ENCODE measurements at regions not wholly inside any gene's neighbourhood (a gene's known extent, or its start where the extent isn't known, plus 50 kb on each side); places are given as distances from the start of the nearest gene placed in this dataset.

GRCh38 chr14:98138666-98139065, 1133.3 kb downstream of the BCL11B start:
- Histone ChIP-seq H3K27ac (no peak overlapping the region), H3K4me3 (no peak overlapping the region), H3K36me3 (no peaks in the 10 kb centered on the region), H3K27me3 (peaks cover 3% of the 10 kb centered on the region), H3K9me3 (no peaks in the 10 kb centered on the region), H3K9ac (ENCODE audit: low read depth in 2 of 2, low read length in 2 of 2) (no peak overlapping the region), H3K4me1 (no peaks in the 10 kb centered on the region)
- DNase-seq = peak; percentile 50
- TF ChIP-seq CTCF (IDR thresholded peaks at IDR 0.05) = peak; percentile 50
- intact Hi-C loops (cut with DNase I) = loop anchor here (2.0 kb wide), 1 partner anchor 1128 kb away; no protein-coding TSS in a partner anchor

- DNase-seq = no peak
- H3K9ac ChIP-seq (ENCODE audit: low read depth in 2 of 2, low read length in 2 of 2) = no peak overlapping the region
- H3K27ac ChIP-seq = no peak overlapping the region
- H3K4me1 ChIP-seq = no peaks in the 10 kb centered on the region
- TF ChIP-seq CTCF (IDR thresholded peaks at IDR 0.05) = no peak
- intact Hi-C loops (cut with DNase I) = no loop called here
- no peaks in the 10 kb centered on the region for H3K36me3 ChIP-seq
- H3K27me3 ChIP-seq = peaks cover 3% of the 10 kb centered on the region
- no peaks in the 10 kb centered on the region for H3K9me3 ChIP-seq
- H3K4me3 ChIP-seq = no peak overlapping the region
Observed at GRCh38 chr14:98140862-98141530, 1131.0 kb downstream of the BCL11B start.

GRCh38 chr14:98143566-98143965, 1128.4 kb downstream of the BCL11B start:
- intact Hi-C loops (cut with DNase I) = no loop called here
- H3K36me3 ChIP-seq = no peaks in the 10 kb centered on the region
- no peak overlapping the region for H3K9ac ChIP-seq (ENCODE audit: low read depth in 2 of 2, low read length in 2 of 2)
- no peak for DNase-seq
- H3K9me3 ChIP-seq = no peaks in the 10 kb centered on the region
- H3K4me1 ChIP-seq = no peaks in the 10 kb centered on the region
- TF ChIP-seq CTCF (IDR thresholded peaks at IDR 0.05) = no peak
- no peaks in the 10 kb centered on the region for H3K27me3 ChIP-seq
- no peak overlapping the region for H3K27ac ChIP-seq
- H3K4me3 ChIP-seq = no peak overlapping the region

- intact Hi-C loops (cut with DNase I) = no loop called here
Observed at GRCh38 chr14:98144964-98145363, 1127.0 kb downstream of the BCL11B start.

GRCh38 chr14:98146416-98146815, 1125.6 kb downstream of the BCL11B start:
- Histone ChIP-seq H3K36me3 (no peaks in the 10 kb centered on the region), H3K4me1 (no peaks in the 10 kb centered on the region), H3K27me3 (no peaks in the 10 kb centered on the region), H3K4me3 (no peak overlapping the region), H3K9me3 (no peaks in the 10 kb centered on the region), H3K27ac (no peak overlapping the region), H3K9ac (ENCODE audit: low read depth in 2 of 2, low read length in 2 of 2) (no peak overlapping the region)
- DNase-seq = no peak
- intact Hi-C loops (cut with DNase I) = no loop called here
- no peak for TF ChIP-seq CTCF (IDR thresholded peaks at IDR 0.05)

More at GRCh38 chr14:98144964-98145363, 1127.0 kb downstream of the BCL11B start:
- no peak overlapping the region for H3K4me3 ChIP-seq
- no peak overlapping the region for H3K9ac ChIP-seq (ENCODE audit: low read depth in 2 of 2, low read length in 2 of 2)
- no peaks in the 10 kb centered on the region for H3K27me3 ChIP-seq
- H3K36me3 ChIP-seq = no peaks in the 10 kb centered on the region
- H3K9me3 ChIP-seq = no peaks in the 10 kb centered on the region
- H3K4me1 ChIP-seq = no peaks in the 10 kb centered on the region
- DNase-seq = no peak
- TF ChIP-seq CTCF (IDR thresholded peaks at IDR 0.05) = no peak
- no peak overlapping the region for H3K27ac ChIP-seq

Measured in colonic mucosa (tissue), 4 donors.